ENCODE measurements at regions not wholly inside any gene's neighbourhood (a gene's known extent, or its start where the extent isn't known, plus 50 kb on each side); places are given as distances from the start of the nearest gene placed in this dataset.

- intact Hi-C loops (cut with DNase I) = no loop called here
- WGBS, 4 donors = 74 to 81% (median 77%) methylated on average over 3 of the region's 3 CpGs
- DNase-seq (no peak), ATAC-seq (no peak)
- H3K27ac ChIP-seq = no peak overlapping the region
- H3K27me3 ChIP-seq = no peaks in the 10 kb centered on the region
- peaks cover 0 to 7% (median 0%) of the 10 kb centered on the region in 12 donors for H3K9me3 ChIP-seq
- H3K4me1 ChIP-seq = no peaks in the 10 kb centered on the region
- H3K36me3 ChIP-seq = no peaks in the 10 kb centered on the region
- H3K4me3 ChIP-seq = no peak overlapping the region
- TF ChIP-seq, protein P1, sequence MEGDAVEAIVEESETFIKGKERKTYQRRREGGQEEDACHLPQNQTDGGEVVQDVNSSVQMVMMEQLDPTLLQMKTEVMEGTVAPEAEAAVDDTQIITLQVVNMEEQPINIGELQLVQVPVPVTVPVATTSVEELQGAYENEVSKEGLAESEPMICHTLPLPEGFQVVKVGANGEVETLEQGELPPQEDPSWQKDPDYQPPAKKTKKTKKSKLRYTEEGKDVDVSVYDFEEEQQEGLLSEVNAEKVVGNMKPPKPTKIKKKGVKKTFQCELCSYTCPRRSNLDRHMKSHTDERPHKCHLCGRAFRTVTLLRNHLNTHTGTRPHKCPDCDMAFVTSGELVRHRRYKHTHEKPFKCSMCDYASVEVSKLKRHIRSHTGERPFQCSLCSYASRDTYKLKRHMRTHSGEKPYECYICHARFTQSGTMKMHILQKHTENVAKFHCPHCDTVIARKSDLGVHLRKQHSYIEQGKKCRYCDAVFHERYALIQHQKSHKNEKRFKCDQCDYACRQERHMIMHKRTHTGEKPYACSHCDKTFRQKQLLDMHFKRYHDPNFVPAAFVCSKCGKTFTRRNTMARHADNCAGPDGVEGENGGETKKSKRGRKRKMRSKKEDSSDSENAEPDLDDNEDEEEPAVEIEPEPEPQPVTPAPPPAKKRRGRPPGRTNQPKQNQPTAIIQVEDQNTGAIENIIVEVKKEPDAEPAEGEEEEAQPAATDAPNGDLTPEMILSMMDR (IDR thresholded peaks at IDR 0.05) = no peak
- no peak for TF ChIP-seq POLR2A (IDR thresholded peaks at IDR 0.05)
Measured at GRCh38 chr9:12065686-12066085, 627.5 kb upstream of the TYRP1 start.

DNA sequence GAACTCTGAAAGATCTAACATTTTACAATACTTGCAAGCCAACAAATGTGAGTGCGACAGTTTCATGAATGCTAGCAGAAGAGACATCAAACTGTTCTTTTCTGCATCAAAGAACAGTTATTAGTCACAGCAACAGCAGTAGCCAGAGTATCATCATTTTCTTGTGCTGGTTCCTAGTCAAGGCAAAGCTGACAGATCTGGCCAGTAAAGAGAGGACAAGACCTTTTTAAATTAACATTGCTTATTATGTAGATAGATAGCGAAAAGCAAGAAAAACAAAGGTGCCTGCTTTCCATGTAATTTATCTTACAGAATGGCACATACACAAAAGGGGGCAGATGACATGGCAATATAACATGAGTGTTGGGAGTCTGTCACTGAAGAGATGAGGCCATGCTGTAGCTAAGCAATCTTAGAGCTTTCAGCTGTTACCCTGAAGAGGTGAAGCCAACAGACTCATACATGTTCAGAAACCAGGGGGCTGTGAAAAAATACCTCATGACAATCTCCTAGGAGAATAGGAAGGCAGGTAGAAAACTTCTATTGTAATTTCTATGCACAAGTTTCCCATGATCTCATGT is 626.6 kb upstream of the TYRP1 start:
- H3K4me3 ChIP-seq = no peak overlapping the region
- no peaks in the 10 kb centered on the region for H3K36me3 ChIP-seq
- TF ChIP-seq, protein P1 (IDR thresholded peaks at IDR 0.05) = no peak
- TF ChIP-seq POLR2A (IDR thresholded peaks at IDR 0.05) = no peak
- intact Hi-C loops (cut with DNase I) = no loop called here
- DNase-seq (no peak), ATAC-seq (no peak)
- WGBS, 4 donors = 88 to 94% (median 92%) methylated on average over 2 of the region's 2 CpGs
- H3K4me1 ChIP-seq = no peaks in the 10 kb centered on the region
- no peak overlapping the region for H3K27ac ChIP-seq
- no peaks in the 10 kb centered on the region for H3K27me3 ChIP-seq
- H3K9me3 ChIP-seq = peaks cover 0 to 5% (median 0%) of the 10 kb centered on the region in 12 donors

GRCh38 chr9:12069366-12069765 is 623.8 kb upstream of the TYRP1 start:
- H3K9me3 ChIP-seq = peaks cover 0 to 5% (median 0%) of the 10 kb centered on the region in 12 donors
- H3K36me3 ChIP-seq = no peaks in the 10 kb centered on the region
- H3K4me1 ChIP-seq = no peaks in the 10 kb centered on the region
- TF ChIP-seq POLR2A (IDR thresholded peaks at IDR 0.05) = no peak
- TF ChIP-seq, protein P1 (IDR thresholded peaks at IDR 0.05) = no peak
- ATAC-seq (no peak), DNase-seq (no peak)
- intact Hi-C loops (cut with DNase I) = no loop called here
- no peaks in the 10 kb centered on the region for H3K27me3 ChIP-seq
- H3K4me3 ChIP-seq = no peak overlapping the region
- no peak overlapping the region for H3K27ac ChIP-seq
- WGBS, 4 donors = 79 to 83% (median 81%) methylated on average over 4 of the region's 4 CpGs

GRCh38 chr9:12085399-12085798 is 607.8 kb upstream of the TYRP1 start:
- ATAC-seq = no peak
- Histone ChIP-seq H3K9me3 (peaks cover 0 to 11% (median 0%) of the 10 kb centered on the region in 12 donors), H3K36me3 (no peaks in the 10 kb centered on the region), H3K4me3 (no peak overlapping the region), H3K4me1 (no peaks in the 10 kb centered on the region), H3K27me3 (no peaks in the 10 kb centered on the region), H3K27ac (no peak overlapping the region)
- no peak for DNase-seq
- no peak for TF ChIP-seq POLR2A (IDR thresholded peaks at IDR 0.05)
- TF ChIP-seq, protein P1 (IDR thresholded peaks at IDR 0.05) = no peak
- intact Hi-C loops (cut with DNase I) = loop anchor here in 1 of 10 donors (10.0 kb wide), 1 partner anchor 61 kb away; no protein-coding TSS in a partner anchor

All from heart left ventricle (tissue), 16 donors.